ENCODE measurements at regions not wholly inside any gene's neighbourhood (a gene's known extent, or its start where the extent isn't known, plus 50 kb on each side); places are given as distances from the start of the nearest gene placed in this dataset.

- TF ChIP-seq FEZF1 (tag by site-specific recombination; IDR thresholded peaks at IDR 0.05) (no peak), CTCF (tag by site-specific recombination; IDR thresholded peaks at IDR 0.05) (no peak), ZNF140 (tag by site-specific recombination; IDR thresholded peaks at IDR 0.05) (no peak)
These were observed 723.1 kb upstream of the RIOK2 start for GRCh38 chr5:97906135-97906534.
